HG03097 (cell line): ENCODE measurements at regions not wholly inside any gene's neighbourhood (a gene's known extent, or its start where the extent isn't known, plus 50 kb on each side); places are given as distances from the start of the nearest gene placed in this dataset.

Experiments used
- ATAC-seq: cut with Tn5 transposase; IDR thresholded peaks from one replicate; pipeline ENCODE4 v1.9.1; 2021; ENCODE audit not compliant: unreplicated experiment, low FRiP score

GRCh38 chr20:12337601-12338000, 419.9 kb downstream of the BTBD3 start:
- no peak for ATAC-seq

- ATAC-seq = no peak
Measured at GRCh38 chr20:12345978-12346377, 428.3 kb downstream of the BTBD3 start.

GRCh38 chr20:12353842-12354241, 436.1 kb downstream of the BTBD3 start:
- no peak for ATAC-seq

- no peak for ATAC-seq
Measured at GRCh38 chr20:12354725-12355124, 437.0 kb downstream of the BTBD3 start.

- no peak for ATAC-seq
Measured at GRCh38 chr20:12355185-12355584, 437.5 kb downstream of the BTBD3 start.

GRCh38 chr20:12358006-12358654, 440.4 kb downstream of the BTBD3 start:
- no peak for ATAC-seq

GRCh38 chr20:12358655-12359009, 440.9 kb downstream of the BTBD3 start:
- no peak for ATAC-seq

GRCh38 chr20:12371990-12372389, 454.3 kb downstream of the BTBD3 start:
- ATAC-seq = no peak

- ATAC-seq = no peak
Measured at GRCh38 chr20:12372557-12372956, 454.9 kb downstream of the BTBD3 start.

- no peak for ATAC-seq
Measured at GRCh38 chr20:12375967-12376366, 458.3 kb downstream of the BTBD3 start.

- no peak for ATAC-seq
Measured at GRCh38 chr20:12383821-12384220, 466.1 kb downstream of the BTBD3 start.

GRCh38 chr20:12386821-12387220, 469.1 kb downstream of the BTBD3 start:
- no peak for ATAC-seq

GRCh38 chr20:12391099-12391498, 473.4 kb downstream of the BTBD3 start:
- no peak for ATAC-seq

GRCh38 chr20:12394786-12395185, 477.1 kb downstream of the BTBD3 start:
- no peak for ATAC-seq

- ATAC-seq = no peak
Measured at GRCh38 chr20:12395353-12395752, 477.7 kb downstream of the BTBD3 start.

GRCh38 chr20:12395760-12396159, 478.1 kb downstream of the BTBD3 start:
- no peak for ATAC-seq

- ATAC-seq = no peak
Measured at GRCh38 chr20:12399110-12399836, 481.6 kb downstream of the BTBD3 start.

- ATAC-seq = no peak
Measured at GRCh38 chr20:12404941-12405340, 487.2 kb downstream of the BTBD3 start.

GRCh38 chr20:12406978-12407377, 489.3 kb downstream of the BTBD3 start:
- ATAC-seq = no peak

GRCh38 chr20:12409501-12409900, 491.8 kb downstream of the BTBD3 start:
- ATAC-seq = no peak

GRCh38 chr20:12410783-12411182, 493.1 kb downstream of the BTBD3 start:
- no peak for ATAC-seq

GRCh38 chr20:12411246-12411940, 493.7 kb downstream of the BTBD3 start:
- no peak for ATAC-seq
